K562 (cell line): ENCODE measurements at regions not wholly inside any gene's neighbourhood (a gene's known extent, or its start where the extent isn't known, plus 50 kb on each side); places are given as distances from the start of the nearest gene placed in this dataset.

Experiments
- CEBPB ChIP-seq: fragments of 450-650 bp; IDR thresholded peaks from 2 replicates; pipeline ENCODE4 v1.6.1; 2016; ENCODE audit warnings: missing genetic modification characterization, missing compliant biosample characterization
- NFYB ChIP-seq: IDR thresholded peaks from 2 replicates; pipeline ENCODE4 v1.6.1; 2011; ENCODE audit warnings: mild to moderate bottlenecking, moderate library complexity; ENCODE audit not compliant: insufficient read length; ENCODE audit errors: extremely low read depth

DNA sequence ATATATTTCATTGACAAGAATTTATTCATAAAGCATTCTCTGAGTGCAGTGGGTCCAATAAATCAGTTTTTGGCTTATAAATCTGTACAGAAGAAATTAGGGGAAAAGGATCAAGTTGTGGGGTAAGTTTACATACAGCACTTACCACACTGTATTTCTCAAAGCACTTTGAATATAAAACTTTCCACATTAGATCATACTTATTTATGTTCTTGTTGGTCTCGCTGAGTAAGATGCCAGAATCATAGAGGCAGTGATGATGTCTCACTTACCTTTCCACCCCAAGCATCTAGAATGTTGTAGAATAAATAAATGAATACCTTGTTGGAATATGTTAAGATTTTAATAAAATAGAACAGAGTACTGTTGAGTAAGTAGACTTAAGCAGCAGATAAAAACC is 279.1 kb downstream of the PCDH20 start:
- TF ChIP-seq NFYB = no peak
- TF ChIP-seq CEBPB = no peak
